HUES6 (cell line): ENCODE measurements at regions not wholly inside any gene's neighbourhood (a gene's known extent, or its start where the extent isn't known, plus 50 kb on each side); places are given as distances from the start of the nearest gene placed in this dataset.

Experiments
- H3K27ac ChIP-seq: 2 replicates; pipeline ENCODE4 v1.7.0; 2013; ENCODE audit warnings: low read depth, mild to moderate bottlenecking, low read length, inconsistent platforms
- H3K27me3 ChIP-seq: 2 replicates; pipeline ENCODE4 v1.6.1; 2013; ENCODE audit warnings: low read length; ENCODE audit not compliant: control insufficient read depth, insufficient read depth
- H3K36me3 ChIP-seq: 2 replicates; pipeline ENCODE4 v1.6.1; 2013; ENCODE audit warnings: low read length; ENCODE audit not compliant: control insufficient read depth, insufficient read depth
- H3K4me1 ChIP-seq: 2 replicates; pipeline ENCODE4 v1.6.1; 2013; ENCODE audit warnings: low read length; ENCODE audit not compliant: control insufficient read depth, insufficient read depth
- H3K4me3 ChIP-seq: 2 replicates; pipeline ENCODE4 v1.5.1; 2013; ENCODE audit warnings: low read depth, low read length
- H3K9ac ChIP-seq: one replicate; pipeline ENCODE4 v1.6.1; 2013; ENCODE audit warnings: mild to moderate bottlenecking, low read length
- H3K9me3 ChIP-seq: 2 replicates; pipeline ENCODE4 v1.6.1; 2013; ENCODE audit warnings: low read depth, low read length; ENCODE audit not compliant: control insufficient read depth, insufficient read depth

DNA sequence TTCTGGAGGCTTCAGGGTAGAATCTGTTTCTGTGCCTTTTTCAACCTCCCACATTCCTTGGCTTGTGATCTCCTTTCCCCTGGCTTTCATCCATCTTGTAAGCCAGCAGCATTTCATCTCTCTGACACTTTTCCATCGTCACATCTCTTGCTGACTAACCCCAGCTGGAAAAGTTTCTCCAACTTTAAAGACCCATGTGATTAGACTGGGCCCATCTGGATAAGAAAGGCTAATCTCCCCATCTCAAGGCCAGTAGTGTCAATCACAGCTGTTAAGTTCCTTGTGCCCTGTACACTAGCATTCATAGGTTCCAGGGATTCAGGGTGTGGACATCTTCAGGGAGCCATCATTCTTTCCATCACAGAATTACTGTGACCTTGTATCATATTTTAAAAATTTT is 452.1 kb downstream of the TTLL7 start:
- Histone ChIP-seq H3K36me3 (no peaks in the 10 kb centered on the region), H3K9me3 (no peaks in the 10 kb centered on the region), H3K9ac (no peak overlapping the region), H3K4me1 (no peaks in the 10 kb centered on the region), H3K27me3 (no peaks in the 10 kb centered on the region), H3K27ac (no peak overlapping the region), H3K4me3 (no peak overlapping the region)

GRCh38 chr1:83545066-83545862 is 453.7 kb downstream of the TTLL7 start:
- no peak overlapping the region for H3K9ac ChIP-seq
- H3K27ac ChIP-seq, result no peak overlapping the region
- H3K9me3 ChIP-seq, result no peaks in the 10 kb centered on the region

DNA sequence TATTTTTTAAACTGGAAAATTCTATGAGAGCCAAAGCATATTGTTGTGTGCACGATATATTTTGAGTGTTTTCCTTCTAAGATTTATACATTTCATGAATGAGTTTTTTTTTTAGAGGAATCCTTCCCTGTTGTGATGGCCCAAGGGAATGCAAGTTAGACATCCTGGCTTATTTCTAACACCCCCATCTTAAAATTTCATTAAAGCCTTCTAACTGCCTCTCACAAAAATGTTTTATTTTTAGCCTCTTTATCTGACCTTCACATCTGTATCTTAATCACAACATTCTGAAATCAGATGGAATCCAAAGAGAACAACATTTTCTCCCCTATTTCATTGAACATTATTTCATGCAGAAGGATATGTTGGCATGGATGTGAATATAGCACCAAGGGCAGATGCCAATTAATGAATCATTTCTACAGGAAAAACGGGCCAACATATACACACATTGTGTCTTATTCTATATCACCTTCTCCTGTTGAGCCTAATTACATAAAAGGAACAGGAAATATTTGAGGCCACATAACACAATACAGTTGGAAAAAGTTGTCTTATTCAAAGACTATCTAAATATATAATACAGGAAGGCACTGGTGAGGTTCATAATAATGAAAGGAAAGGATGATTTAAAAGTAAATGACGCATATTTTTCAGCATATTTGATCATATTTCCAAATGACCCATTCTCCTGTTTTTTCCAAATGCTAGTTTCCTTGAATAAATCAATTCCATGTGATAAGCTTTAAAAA is 455.5 kb downstream of the TTLL7 start:
- Histone ChIP-seq H3K27me3 (no peaks in the 10 kb centered on the region), H3K27ac (no peak overlapping the region), H3K9ac (no peak overlapping the region), H3K4me3 (no peak overlapping the region), H3K4me1 (no peaks in the 10 kb centered on the region), H3K36me3 (no peaks in the 10 kb centered on the region), H3K9me3 (no peaks in the 10 kb centered on the region)

More at GRCh38 chr1:83545066-83545862, 453.7 kb downstream of the TTLL7 start:
- H3K36me3 ChIP-seq, result no peaks in the 10 kb centered on the region
- H3K27me3 ChIP-seq, result no peaks in the 10 kb centered on the region
- H3K4me3 ChIP-seq, result no peak overlapping the region
- no peaks in the 10 kb centered on the region for H3K4me1 ChIP-seq

DNA sequence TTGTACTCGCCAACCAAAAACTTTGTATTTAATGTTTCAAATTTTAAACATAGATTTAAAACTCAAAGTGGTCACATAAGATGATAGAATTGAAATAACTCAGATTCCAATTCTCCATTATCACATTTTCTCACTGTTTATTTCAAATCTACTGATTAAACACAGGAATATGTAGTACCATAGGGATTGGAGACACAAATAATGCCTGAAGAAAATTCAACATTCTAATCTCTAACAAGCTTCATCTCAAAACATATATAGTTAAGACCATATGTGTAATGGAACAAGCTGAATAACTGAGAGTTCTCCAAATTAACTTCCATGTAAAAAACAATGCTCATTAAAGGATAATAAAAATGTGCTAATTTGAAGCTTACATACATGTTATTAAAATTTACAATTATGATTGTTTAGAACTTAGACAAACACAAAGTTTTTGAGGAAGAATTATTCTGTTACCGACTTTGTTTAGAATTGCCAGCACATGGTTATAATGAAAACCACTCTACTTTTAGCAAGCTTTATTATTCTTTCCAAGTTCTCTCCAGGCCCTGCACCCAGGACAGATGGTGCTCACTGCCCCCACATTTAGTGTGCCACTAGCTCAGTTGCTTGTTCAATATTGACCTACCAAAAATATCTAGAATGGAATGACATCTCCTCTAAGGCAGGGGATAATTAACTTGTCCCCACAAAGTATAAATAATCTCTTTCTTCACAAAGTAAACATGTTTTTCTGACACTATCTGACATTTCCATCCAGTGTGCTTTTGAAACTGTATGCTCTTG is 467.2 kb downstream of the TTLL7 start:
- Histone ChIP-seq H3K4me1 (no peaks in the 10 kb centered on the region), H3K4me3 (no peak overlapping the region), H3K27me3 (no peaks in the 10 kb centered on the region), H3K9me3 (no peaks in the 10 kb centered on the region), H3K36me3 (no peaks in the 10 kb centered on the region), H3K9ac (no peak overlapping the region), H3K27ac (no peak overlapping the region)

- Histone ChIP-seq H3K9ac (no peak overlapping the region), H3K27me3 (no peaks in the 10 kb centered on the region)
These were observed 468.4 kb downstream of the TTLL7 start for GRCh38 chr1:83530506-83530905.

GRCh38 chr1:83527987-83528386 is 470.9 kb downstream of the TTLL7 start:
- Histone ChIP-seq H3K9me3 (no peaks in the 10 kb centered on the region), H3K4me3 (no peak overlapping the region), H3K9ac (no peak overlapping the region), H3K27ac (no peak overlapping the region), H3K27me3 (no peaks in the 10 kb centered on the region), H3K36me3 (no peaks in the 10 kb centered on the region), H3K4me1 (no peaks in the 10 kb centered on the region)

More at GRCh38 chr1:83530506-83530905, 468.4 kb downstream of the TTLL7 start:
- Histone ChIP-seq H3K4me3 (no peak overlapping the region), H3K36me3 (no peaks in the 10 kb centered on the region), H3K4me1 (no peaks in the 10 kb centered on the region), H3K9me3 (no peaks in the 10 kb centered on the region), H3K27ac (no peak overlapping the region)

- no peaks in the 10 kb centered on the region for H3K4me1 ChIP-seq
- H3K9ac ChIP-seq, result no peak overlapping the region
- H3K27me3 ChIP-seq, result no peaks in the 10 kb centered on the region
- H3K36me3 ChIP-seq, result no peaks in the 10 kb centered on the region
- H3K4me3 ChIP-seq, result no peak overlapping the region
- H3K27ac ChIP-seq, result no peak overlapping the region
- H3K9me3 ChIP-seq, result no peaks in the 10 kb centered on the region
These were observed 478.1 kb downstream of the TTLL7 start for GRCh38 chr1:83520797-83521196.

GRCh38 chr1:83516369-83516768 is 482.6 kb downstream of the TTLL7 start:
- H3K36me3 ChIP-seq, result no peaks in the 10 kb centered on the region
- no peaks in the 10 kb centered on the region for H3K4me1 ChIP-seq
- H3K9ac ChIP-seq, result no peak overlapping the region
- no peak overlapping the region for H3K27ac ChIP-seq
- H3K4me3 ChIP-seq, result no peak overlapping the region
- H3K9me3 ChIP-seq, result no peaks in the 10 kb centered on the region
- H3K27me3 ChIP-seq, result no peaks in the 10 kb centered on the region

- Histone ChIP-seq H3K27me3 (no peaks in the 10 kb centered on the region), H3K9me3 (no peaks in the 10 kb centered on the region), H3K36me3 (no peaks in the 10 kb centered on the region), H3K4me3 (no peak overlapping the region), H3K9ac (no peak overlapping the region), H3K27ac (no peak overlapping the region), H3K4me1 (no peaks in the 10 kb centered on the region)
These were observed 483.3 kb downstream of the TTLL7 start for GRCh38 chr1:83515578-83516154.

GRCh38 chr1:83512373-83513193 is 486.3 kb downstream of the TTLL7 start:
- Histone ChIP-seq H3K27me3 (no peaks in the 10 kb centered on the region), H3K27ac (no peak overlapping the region), H3K9me3 (no peaks in the 10 kb centered on the region), H3K4me3 (no peak overlapping the region), H3K9ac (no peak overlapping the region), H3K36me3 (no peaks in the 10 kb centered on the region), H3K4me1 (no peaks in the 10 kb centered on the region)
